HG03066 (cell line): ENCODE measurements at regions not wholly inside any gene's neighbourhood (a gene's known extent, or its start where the extent isn't known, plus 50 kb on each side); places are given as distances from the start of the nearest gene placed in this dataset.
A peak's percentile ranks its signal among the peaks of the same experiment; 100 is the strongest.
"Not testable (repeated sequence)": the region's sequence is repeated elsewhere in the genome, so short reads cannot be mapped to it uniquely, and the experiment has no call there.

Experiments used
- ATAC-seq: cut with Tn5 transposase; IDR thresholded peaks from one replicate; pipeline ENCODE4 v1.9.1; 2021; ENCODE audit warnings: low read depth; ENCODE audit not compliant: unreplicated experiment

- ATAC-seq: no peak
Measured at GRCh38 chr1:58931024-58931423, 147.2 kb upstream of the JUN start.

GRCh38 chr1:58931756-58932155, 147.9 kb upstream of the JUN start:
- ATAC-seq: no peak

- ATAC-seq: no peak
Measured at GRCh38 chr1:58932859-58933598, 149.2 kb upstream of the JUN start.

GRCh38 chr1:58933599-58933926, 149.7 kb upstream of the JUN start:
- ATAC-seq: no peak

GRCh38 chr1:58934706-58935105, 150.9 kb upstream of the JUN start:
- ATAC-seq: no peak

GRCh38 chr1:58936973-58937372, 153.1 kb upstream of the JUN start:
- ATAC-seq: no peak

GRCh38 chr1:58939146-58939545, 155.3 kb upstream of the JUN start:
- no peak for ATAC-seq

GRCh38 chr1:58939666-58940370, 156.0 kb upstream of the JUN start:
- ATAC-seq: no peak

- ATAC-seq: peak; percentile 66
Measured at GRCh38 chr1:58941471-58942289, 157.8 kb upstream of the JUN start.

GRCh38 chr1:58942759-58943191, 158.9 kb upstream of the JUN start:
- no peak for ATAC-seq

- ATAC-seq: no peak
Measured at GRCh38 chr1:58943776-58944175, 159.9 kb upstream of the JUN start.

- ATAC-seq: no peak
Measured at GRCh38 chr1:58944439-58944838, 160.6 kb upstream of the JUN start.

- no peak for ATAC-seq
Measured at GRCh38 chr1:58946390-58946789, 162.5 kb upstream of the JUN start.

GRCh38 chr1:58948671-58949070, 164.8 kb upstream of the JUN start:
- no peak for ATAC-seq

GRCh38 chr1:58949551-58950220, 165.8 kb upstream of the JUN start:
- ATAC-seq: no peak

GRCh38 chr1:58950897-58951296, 167.1 kb upstream of the JUN start:
- ATAC-seq: no peak

- not testable (repeated sequence) for ATAC-seq
Measured at GRCh38 chr1:58953951-58954350, 170.1 kb upstream of the JUN start.

GRCh38 chr1:58963287-58963686, 179.4 kb upstream of the JUN start:
- ATAC-seq: not testable (repeated sequence)

GRCh38 chr1:58964428-58964827, 180.6 kb upstream of the JUN start:
- no peak for ATAC-seq

GRCh38 chr1:58964880-58965279, 181.0 kb upstream of the JUN start:
- no peak for ATAC-seq
